GM19324 (cell line): ENCODE measurements at regions not wholly inside any gene's neighbourhood (a gene's known extent, or its start where the extent isn't known, plus 50 kb on each side); places are given as distances from the start of the nearest gene placed in this dataset.
"Not testable (repeated sequence)": the region's sequence is repeated elsewhere in the genome, so short reads cannot be mapped to it uniquely, and the experiment has no call there.

Experiments used
- ATAC-seq: cut with Tn5 transposase; IDR thresholded peaks from one replicate; pipeline ENCODE4 v1.9.1; 2021; ENCODE audit warnings: mild to moderate bottlenecking, moderate library complexity; ENCODE audit not compliant: unreplicated experiment, low FRiP score

DNA sequence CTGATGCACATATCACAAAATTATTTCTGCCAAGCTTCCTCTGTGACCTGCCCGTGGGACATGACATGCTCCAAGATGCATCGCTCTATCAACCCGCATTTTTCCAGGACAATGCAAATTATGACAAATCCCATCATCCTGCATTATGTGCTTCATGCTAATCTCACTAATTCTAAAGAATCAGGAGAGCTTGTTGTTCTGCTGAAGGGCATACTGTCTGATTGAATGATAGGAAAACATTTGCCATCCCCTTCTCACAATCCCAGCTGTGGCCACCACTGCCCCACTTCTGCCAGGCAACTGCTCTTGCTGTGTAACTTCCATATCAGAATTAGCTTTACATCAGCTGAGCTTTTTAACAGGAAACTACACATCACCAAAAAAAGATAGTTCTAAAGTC lies 203.5 kb upstream of the NANOGP8 start:
- ATAC-seq = no peak

DNA sequence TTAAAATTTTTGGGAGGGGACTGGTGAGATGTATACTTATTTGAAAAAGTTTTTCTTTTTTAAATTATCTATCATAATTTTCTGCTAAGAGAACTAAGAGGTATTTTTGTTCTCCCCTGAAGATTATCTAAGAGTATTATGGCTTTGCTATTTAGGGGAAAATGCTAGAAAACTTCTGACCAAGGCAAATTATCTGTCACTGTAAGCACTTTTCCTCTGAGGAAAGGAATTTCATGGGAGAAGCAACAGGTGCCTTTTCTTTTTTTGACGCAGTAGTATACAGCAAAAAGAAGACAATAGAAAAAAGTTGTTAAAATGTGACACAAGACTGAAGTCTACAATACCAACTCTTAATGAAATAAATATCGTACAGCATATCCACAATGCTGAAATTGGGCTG lies 201.6 kb upstream of the NANOGP8 start:
- ATAC-seq = no peak

DNA sequence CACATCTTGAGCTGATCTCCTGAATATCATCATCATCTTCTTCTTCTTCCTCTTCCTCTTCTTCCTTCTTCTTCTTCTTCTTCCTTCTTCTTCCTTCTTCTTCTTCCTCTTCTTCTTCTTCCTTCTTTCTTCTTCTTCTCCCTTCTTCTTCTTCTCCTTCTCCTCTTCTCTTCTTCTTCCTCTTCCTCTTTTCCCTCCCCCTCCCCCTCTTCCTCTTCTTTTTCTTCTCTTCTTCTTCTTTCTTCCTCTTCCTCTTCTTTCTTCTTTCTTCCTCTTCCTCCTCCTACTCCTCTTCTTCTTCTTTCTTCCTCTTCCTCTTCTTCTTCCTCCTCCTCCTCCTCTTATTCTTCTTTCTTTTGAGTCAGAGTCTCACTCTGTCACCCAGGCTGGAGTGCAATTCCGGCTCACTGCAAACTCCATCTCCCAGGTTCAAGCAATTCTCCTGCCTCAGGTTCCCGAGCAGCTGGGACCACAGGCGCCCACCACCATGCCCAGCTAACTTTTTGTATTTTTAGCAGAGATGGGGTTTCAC lies 197.9 kb upstream of the NANOGP8 start:
- ATAC-seq = no peak

DNA sequence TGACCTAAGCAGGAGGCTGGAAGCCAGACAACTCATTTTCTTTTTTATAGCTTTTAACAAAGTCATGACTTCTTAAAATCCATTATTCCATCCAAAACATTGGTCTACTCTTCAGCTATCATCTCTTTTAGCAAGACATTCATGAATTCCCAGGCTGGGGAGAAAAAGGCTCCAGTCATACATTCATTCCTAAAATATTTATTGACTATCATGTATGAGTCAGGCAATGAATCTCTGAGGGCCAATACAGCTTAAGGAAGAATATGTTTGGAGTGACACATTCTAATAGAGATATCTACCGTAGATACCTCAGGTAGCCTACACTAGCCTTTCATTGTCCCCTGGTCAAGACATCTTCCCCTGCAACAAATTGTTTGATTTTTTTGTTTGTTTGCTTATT lies 196.4 kb upstream of the NANOGP8 start:
- no peak for ATAC-seq

DNA sequence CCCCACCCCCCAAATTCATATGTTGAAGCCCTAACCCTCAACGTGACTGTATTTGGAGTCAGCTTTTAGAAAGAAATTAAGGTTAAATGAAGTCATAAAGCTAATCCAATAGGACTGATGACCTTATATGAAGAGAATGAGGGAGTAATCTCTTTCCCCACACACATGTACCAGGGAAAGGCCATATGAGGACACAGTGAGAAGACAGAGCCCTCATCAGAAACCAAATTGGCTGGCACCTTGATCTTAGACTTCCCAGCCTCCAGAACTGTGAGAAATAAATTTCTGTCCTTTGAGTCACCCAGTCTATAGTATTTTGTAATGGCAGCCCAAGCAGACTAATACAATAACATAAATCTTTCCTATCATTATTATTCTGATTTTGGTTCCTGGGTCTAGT lies 194.7 kb upstream of the NANOGP8 start:
- ATAC-seq = no peak

GRCh38 chr15:35271371-35272043 lies 186.4 kb upstream of the NANOGP8 start:
- no peak for ATAC-seq

GRCh38 chr15:35260941-35261340 lies 175.8 kb upstream of the NANOGP8 start:
- ATAC-seq = no peak

- not testable (repeated sequence) for ATAC-seq
Observed at GRCh38 chr15:35260274-35260673, 175.2 kb upstream of the NANOGP8 start.

DNA sequence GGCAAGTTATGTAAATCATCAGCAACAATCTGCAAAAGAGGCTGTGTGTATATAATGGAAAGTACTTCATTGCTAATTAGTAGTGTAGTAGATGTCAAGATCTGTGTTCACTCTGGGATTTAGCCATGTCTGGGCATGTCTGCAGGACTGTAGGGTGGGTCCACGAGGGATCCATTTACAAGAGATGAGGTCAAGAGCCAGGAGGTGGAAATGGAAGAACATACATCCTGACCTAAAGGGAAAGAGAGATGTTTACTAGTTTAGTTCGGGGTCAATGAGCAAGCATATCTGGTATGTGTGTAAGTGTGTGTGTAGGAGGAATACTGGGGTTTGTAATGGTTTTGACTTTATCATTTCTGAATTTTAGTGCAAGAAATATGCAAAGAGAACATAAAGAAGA lies 171.5 kb upstream of the NANOGP8 start:
- ATAC-seq = no peak

DNA sequence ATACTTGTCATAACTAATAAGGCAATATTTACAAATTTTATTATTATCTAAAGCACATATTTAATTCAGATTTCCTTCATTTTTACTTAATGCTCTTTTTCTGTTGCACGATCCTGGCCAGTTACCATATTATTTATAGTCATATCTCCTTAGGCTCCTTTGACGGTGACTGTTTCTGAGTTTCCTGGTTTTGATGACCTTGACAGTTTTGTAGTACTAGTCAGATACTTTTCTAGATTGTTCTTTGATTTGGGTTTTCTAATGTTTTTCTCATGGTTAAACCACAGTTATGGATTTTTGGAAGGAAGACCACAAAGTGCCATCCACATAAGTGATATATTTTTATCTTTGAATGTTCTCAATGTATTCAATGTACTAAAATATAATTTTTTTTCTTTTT lies 171.0 kb upstream of the NANOGP8 start:
- no peak for ATAC-seq

- ATAC-seq = not testable (repeated sequence)
Observed at GRCh38 chr15:35254908-35255307, 169.8 kb upstream of the NANOGP8 start.

- no peak for ATAC-seq
Observed at GRCh38 chr15:35254062-35254461, 169.0 kb upstream of the NANOGP8 start.

DNA sequence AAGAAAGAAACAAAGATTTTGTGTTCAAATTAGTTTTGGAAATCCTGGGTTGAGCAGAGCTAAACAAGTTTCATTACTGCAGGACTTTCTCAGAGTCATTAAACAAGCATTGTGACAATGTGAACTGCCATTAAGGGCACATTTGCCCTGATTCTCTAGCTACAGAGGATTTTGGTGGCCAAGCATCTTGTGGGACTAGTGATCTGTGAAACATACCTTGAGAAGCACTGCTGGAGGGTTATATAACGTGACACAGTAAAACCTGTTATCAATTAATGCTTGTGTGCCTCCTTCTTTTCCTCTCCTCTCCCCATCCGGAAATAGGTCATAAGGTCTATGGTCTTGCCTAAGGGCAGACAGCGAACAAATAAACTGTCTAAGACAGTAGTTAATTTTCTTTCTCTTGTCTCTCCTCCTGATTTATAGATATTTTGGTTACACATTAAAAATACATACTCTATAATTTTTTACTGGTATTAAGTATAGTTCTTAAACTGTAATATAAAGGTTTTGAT lies 167.3 kb upstream of the NANOGP8 start:
- ATAC-seq = no peak

DNA sequence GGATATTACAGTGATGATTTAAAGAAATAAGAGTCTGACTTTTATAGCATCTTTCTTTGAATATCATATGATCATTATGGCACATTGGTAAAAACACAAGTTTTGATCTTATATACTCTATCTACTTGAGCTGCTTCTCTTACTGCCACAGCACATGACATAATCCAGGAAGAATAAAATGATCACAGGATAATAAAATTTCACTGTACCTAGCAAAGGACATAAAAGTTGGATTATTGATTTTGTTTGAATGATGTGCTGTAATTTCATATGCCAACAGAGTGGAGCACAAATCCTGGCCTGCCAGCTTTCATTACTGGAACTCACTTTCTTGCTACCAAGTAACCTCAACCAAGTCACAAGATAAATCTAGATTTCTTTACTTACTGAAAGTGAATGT lies 162.1 kb upstream of the NANOGP8 start:
- ATAC-seq = no peak

- no peak for ATAC-seq
Observed at GRCh38 chr15:35246451-35246850, 161.4 kb upstream of the NANOGP8 start.

- not testable (repeated sequence) for ATAC-seq
Observed at GRCh38 chr15:35245681-35246080, 160.6 kb upstream of the NANOGP8 start.

GRCh38 chr15:35244227-35244626 lies 159.1 kb upstream of the NANOGP8 start:
- ATAC-seq = no peak

- no peak for ATAC-seq
Observed at GRCh38 chr15:35243758-35244157, 158.7 kb upstream of the NANOGP8 start.

DNA sequence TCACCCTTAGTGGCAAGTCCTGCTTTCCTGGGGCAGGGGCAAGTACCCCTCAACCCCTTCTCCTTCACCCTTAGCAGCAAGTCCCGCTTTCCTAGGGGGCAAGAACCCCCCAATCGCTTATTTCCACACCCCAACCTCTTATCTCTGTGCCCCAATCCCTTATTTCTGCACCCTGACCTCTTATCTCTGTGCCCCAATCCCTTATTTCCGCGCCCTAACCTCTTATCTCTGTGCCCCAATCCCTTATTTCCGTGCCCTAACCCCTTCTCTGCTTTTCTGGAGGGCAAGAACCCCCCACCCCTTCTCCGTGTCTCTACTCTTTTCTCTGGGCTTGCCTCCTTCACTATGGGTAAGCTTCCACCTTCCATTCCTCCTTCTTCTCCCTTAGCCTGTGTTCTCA lies 154.6 kb upstream of the NANOGP8 start:
- ATAC-seq = not testable (repeated sequence)

- ATAC-seq = not testable (repeated sequence)
Observed at GRCh38 chr15:35238448-35238847, 153.4 kb upstream of the NANOGP8 start.

- no peak for ATAC-seq
Observed at GRCh38 chr15:35229085-35229484, 144.0 kb upstream of the NANOGP8 start.

GRCh38 chr15:35218215-35218614 lies 133.1 kb upstream of the NANOGP8 start:
- no peak for ATAC-seq
